ENCODE measurements at regions not wholly inside any gene's neighbourhood (a gene's known extent, or its start where the extent isn't known, plus 50 kb on each side); places are given as distances from the start of the nearest gene placed in this dataset.

GRCh38 chr22:25364736-25365241 is 145.3 kb downstream of the CRYBB2 start:
- no peak for TF ChIP-seq CTCF (IDR thresholded peaks at IDR 0.05)
- Histone ChIP-seq H3K4me3 (no peak overlapping the region), H3K36me3 (ENCODE audit: low read depth) (no peaks in the 10 kb centered on the region), H3K9me3 (no peaks in the 10 kb centered on the region), H3K4me1 (ENCODE audit: low read depth) (peaks cover 38% of the 10 kb centered on the region)
- ATAC-seq (peak; percentile 66), DNase-seq (peak; percentile 53 to 78 (median 63))
- intact Hi-C loops (cut with DNase I, micrococcal nuclease): no loop called here

DNA sequence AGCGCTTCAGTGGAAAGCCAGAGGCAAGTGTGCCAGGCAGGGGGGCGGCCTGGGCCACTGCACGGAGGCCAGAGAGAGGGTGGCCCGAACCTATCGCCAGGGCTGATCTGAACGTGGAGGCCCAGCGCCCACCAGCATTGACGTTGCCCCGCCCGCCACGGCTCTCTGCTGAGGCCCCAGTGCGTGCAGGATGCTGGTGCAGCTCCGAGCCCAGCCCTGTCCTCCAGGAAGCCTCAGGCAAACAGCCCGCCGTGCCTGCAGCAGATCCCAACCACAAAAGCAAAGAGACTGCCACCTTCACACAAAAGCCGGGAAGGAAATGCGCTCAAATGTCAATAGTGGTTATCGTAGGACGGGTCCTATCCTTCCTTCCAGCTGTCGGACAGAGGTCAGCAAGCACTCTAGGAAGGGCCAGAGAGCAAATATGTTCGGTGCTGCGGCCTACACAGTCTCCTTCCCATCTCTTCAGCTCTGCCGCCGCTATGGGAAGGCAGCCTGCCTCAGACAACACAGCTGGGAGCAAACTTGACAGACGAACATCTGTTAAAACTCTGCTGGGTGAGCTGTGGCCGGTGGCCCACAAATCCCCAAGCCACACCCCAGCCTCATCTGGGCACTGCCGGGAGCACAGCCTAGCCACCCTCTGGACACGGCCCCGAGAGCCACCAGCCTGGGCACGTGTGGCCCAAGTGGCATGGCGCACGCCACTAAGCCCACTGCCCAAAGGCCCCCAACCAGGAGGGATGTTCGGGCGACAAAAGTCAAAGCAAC is 146.2 kb downstream of the CRYBB2 start:
- intact Hi-C loops (cut with DNase I, micrococcal nuclease): no loop called here
- DNase-seq: peak in 2 of 3 donors; percentile 47 to 53
- Histone ChIP-seq H3K9me3 (no peaks in the 10 kb centered on the region), H3K4me3 (no peak overlapping the region), H3K4me1 (ENCODE audit: low read depth) (peaks cover 38% of the 10 kb centered on the region), H3K36me3 (ENCODE audit: low read depth) (no peaks in the 10 kb centered on the region)
- ATAC-seq: peak; percentile 5
- TF ChIP-seq CTCF (IDR thresholded peaks at IDR 0.05): no peak

- peaks cover 38% of the 10 kb centered on the region for H3K4me1 ChIP-seq (ENCODE audit: low read depth)
- TF ChIP-seq CTCF (IDR thresholded peaks at IDR 0.05): no peak
Observed at GRCh38 chr22:25366408-25366807, 147.0 kb downstream of the CRYBB2 start.

DNA sequence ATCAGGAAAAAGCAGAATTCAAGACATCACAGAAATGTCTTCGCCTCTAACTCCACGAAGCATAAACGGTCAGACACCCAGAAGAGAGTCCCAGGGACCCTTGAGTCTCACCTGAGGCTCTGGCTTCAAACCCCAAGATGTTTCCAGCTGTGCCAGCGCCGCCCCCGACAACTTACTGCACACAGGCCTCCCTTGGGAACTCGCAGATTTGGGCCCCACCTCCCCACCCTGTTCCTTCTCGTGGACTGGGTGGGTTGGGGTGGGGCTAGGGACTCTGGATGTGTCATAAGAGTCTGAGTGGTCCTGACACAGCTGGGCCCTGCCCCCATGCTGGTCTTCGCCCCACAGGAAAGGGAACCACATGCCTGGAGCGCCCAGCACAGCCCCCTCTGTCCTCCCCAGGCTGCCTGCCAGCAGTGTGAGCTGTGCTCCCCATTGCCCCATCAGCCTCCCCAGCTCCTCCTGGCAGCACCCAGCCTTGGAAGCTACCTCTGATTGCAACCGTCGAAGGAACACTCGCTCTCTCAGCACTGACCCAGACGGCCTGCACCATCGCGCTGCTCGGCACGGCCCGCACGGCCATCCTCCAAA is 147.5 kb downstream of the CRYBB2 start:
- H3K4me1 ChIP-seq (ENCODE audit: low read depth): peaks cover 38% of the 10 kb centered on the region
- ATAC-seq: no peak
- peak in 1 of 3 donors; percentile 39 for DNase-seq
- no peak for TF ChIP-seq CTCF (IDR thresholded peaks at IDR 0.05)
- no peak overlapping the region for H3K4me3 ChIP-seq
- no peaks in the 10 kb centered on the region for H3K36me3 ChIP-seq (ENCODE audit: low read depth)
- no peaks in the 10 kb centered on the region for H3K9me3 ChIP-seq
- intact Hi-C loops (cut with DNase I, micrococcal nuclease): no loop called here

More at GRCh38 chr22:25366408-25366807, 147.0 kb downstream of the CRYBB2 start:
- no peak for ATAC-seq
- H3K9me3 ChIP-seq: no peaks in the 10 kb centered on the region
- peak in 2 of 3 donors; percentile 29 to 38 for DNase-seq
- H3K4me3 ChIP-seq: no peak overlapping the region
- intact Hi-C loops (cut with DNase I, micrococcal nuclease): no loop called here
- H3K36me3 ChIP-seq (ENCODE audit: low read depth): no peaks in the 10 kb centered on the region

GRCh38 chr22:25367756-25368155 is 148.3 kb downstream of the CRYBB2 start:
- intact Hi-C loops (cut with DNase I, micrococcal nuclease): no loop called here
- Histone ChIP-seq H3K36me3 (ENCODE audit: low read depth) (no peaks in the 10 kb centered on the region), H3K4me1 (ENCODE audit: low read depth) (peaks cover 34% of the 10 kb centered on the region), H3K4me3 (no peak overlapping the region), H3K9me3 (no peaks in the 10 kb centered on the region)
- ATAC-seq (no peak), DNase-seq (no peak)
- no peak for TF ChIP-seq CTCF (IDR thresholded peaks at IDR 0.05)

All from mucosa of descending colon (tissue), 3 donors.